ENCODE measurements at regions not wholly inside any gene's neighbourhood (a gene's known extent, or its start where the extent isn't known, plus 50 kb on each side); places are given as distances from the start of the nearest gene placed in this dataset.

GRCh38 chr6:105482227-105482844 is 79.5 kb upstream of the PREP start:
- no peak for TF ChIP-seq PATZ1 (tag by site-specific recombination; IDR thresholded peaks at IDR 0.05)
- TF ChIP-seq ZNF24 (tag by site-specific recombination; IDR thresholded peaks at IDR 0.05) = no peak
- TF ChIP-seq CTCF (tag by site-specific recombination; IDR thresholded peaks at IDR 0.05) = no peak
- TF ChIP-seq REST (tag by site-specific recombination; IDR thresholded peaks at IDR 0.05) = no peak
- no peak for TF ChIP-seq ZBTB11 (tag by site-specific recombination; conservative IDR thresholded peaks at IDR 0.05; ENCODE audit: low read depth)
- no peak for TF ChIP-seq ZNF18 (tag by site-specific recombination; IDR thresholded peaks at IDR 0.05)
- no peak for TF ChIP-seq REPIN1 (tag by site-specific recombination; IDR thresholded peaks at IDR 0.05; ENCODE audit: low read depth)
- TF ChIP-seq ZNF174 (tag by site-specific recombination; IDR thresholded peaks at IDR 0.05) = no peak
